ENCODE measurements at regions not wholly inside any gene's neighbourhood (a gene's known extent, or its start where the extent isn't known, plus 50 kb on each side); places are given as distances from the start of the nearest gene placed in this dataset.

- TF ChIP-seq ZNF70 (CRISPR knock-in tag; IDR thresholded peaks at IDR 0.05), result no peak
- no peak for TF ChIP-seq ZFP30 (CRISPR knock-in tag; IDR thresholded peaks at IDR 0.05)
- TF ChIP-seq TOX (CRISPR knock-in tag; IDR thresholded peaks at IDR 0.05; ENCODE audit: borderline replicate concordance), result no peak
- TF ChIP-seq TCF4 (CRISPR knock-in tag; IDR thresholded peaks at IDR 0.05; ENCODE audit: borderline replicate concordance), result no peak
- TF ChIP-seq GLIS3 (CRISPR knock-in tag; IDR thresholded peaks at IDR 0.05), result no peak
- no peak for TF ChIP-seq SNAI2 (CRISPR knock-in tag; IDR thresholded peaks at IDR 0.05)
- TF ChIP-seq POU6F1 (CRISPR knock-in tag; IDR thresholded peaks at IDR 0.05; ENCODE audit: borderline replicate concordance, low read depth), result no peak
- no peak for TF ChIP-seq ISL1 (CRISPR knock-in tag; IDR thresholded peaks at IDR 0.05)
- TF ChIP-seq ZFP3 (CRISPR knock-in tag; IDR thresholded peaks at IDR 0.05), result no peak
- no peak for TF ChIP-seq PATZ1 (CRISPR knock-in tag; IDR thresholded peaks at IDR 0.05; ENCODE audit: borderline replicate concordance)
- TF ChIP-seq BACH2 (CRISPR knock-in tag; IDR thresholded peaks at IDR 0.05; ENCODE audit: borderline replicate concordance), result no peak
- TF ChIP-seq ZNF565 (CRISPR knock-in tag; conservative IDR thresholded peaks at IDR 0.05; ENCODE audit: low read depth), result no peak
- no peak for TF ChIP-seq OSR1 (CRISPR knock-in tag; IDR thresholded peaks at IDR 0.05)
- no peak for TF ChIP-seq ESRRG (CRISPR knock-in tag; IDR thresholded peaks at IDR 0.05)
Measured at GRCh38 chr2:168397629-168398028, 58.4 kb upstream of the CERS6 start.
